ENCODE measurements at regions not wholly inside any gene's neighbourhood (a gene's known extent, or its start where the extent isn't known, plus 50 kb on each side); places are given as distances from the start of the nearest gene placed in this dataset.

- TF ChIP-seq CBX5 (IDR thresholded peaks at IDR 0.05; ENCODE audit: low read depth) (no peak), YY1 (IDR thresholded peaks at IDR 0.05; ENCODE audit: low read depth, low read length) (no peak), ZNF274 (IDR thresholded peaks at IDR 0.05; ENCODE audit: insufficient read depth, insufficient read length) (no peak), BHLHE40 (IDR thresholded peaks at IDR 0.05; ENCODE audit: borderline replicate concordance in 1 of 2, low read depth in 2 of 2, low read length in 1 of 2) (no peak), BCL3 (IDR thresholded peaks at IDR 0.05; ENCODE audit: borderline replicate concordance, insufficient read depth, low read depth, low read length, poor library complexity, severe bottlenecking) (no peak), ZSCAN29 (IDR thresholded peaks at IDR 0.05) (no peak), NR2C1 (IDR thresholded peaks at IDR 0.05) (no peak), CTCF (IDR thresholded peaks at IDR 0.05 in 2 of 3, conservative IDR thresholded peaks at IDR 0.05 in 1 of 3; ENCODE audit: control insufficient read depth in 2 of 3, extremely low read depth in 1 of 3, insufficient read depth in 1 of 3, low read depth in 3 of 3, low read length in 3 of 3) (no peak), CREB1 (IDR thresholded peaks at IDR 0.05; ENCODE audit: low read depth) (no peak), CEBPB (IDR thresholded peaks at IDR 0.05; ENCODE audit: borderline replicate concordance in 1 of 2, low read depth in 2 of 2, low read length in 2 of 2) (no peak), RAD21 (IDR thresholded peaks at IDR 0.05; ENCODE audit: insufficient read depth, low read depth, low read length) (no peak), BACH1 (IDR thresholded peaks at IDR 0.05; ENCODE audit: borderline replicate concordance) (no peak), MYB (IDR thresholded peaks at IDR 0.05; ENCODE audit: borderline replicate concordance, low read depth, low read length) (no peak), E2F4 (IDR thresholded peaks at IDR 0.05; ENCODE audit: low read depth, low read length) (no peak), NFYA (IDR thresholded peaks at IDR 0.05; ENCODE audit: borderline replicate concordance, low read depth, low read length) (no peak), RBBP5 (conservative IDR thresholded peaks at IDR 0.05) (no peak), NFIC (IDR thresholded peaks at IDR 0.05; ENCODE audit: low read depth, low read length) (no peak), SUZ12 (IDR thresholded peaks at IDR 0.05; ENCODE audit: unreplicated experiment) (no peak)
- Histone ChIP-seq H3K27me3 (replicated peaks in 1 of 2; ENCODE audit: control insufficient read depth in 2 of 2, insufficient read depth in 2 of 2, low read length in 1 of 2) (no peaks in the 10 kb centered on the region), H4K20me1 (ENCODE audit: control insufficient read depth, insufficient read depth) (no peaks in the 10 kb centered on the region), H3K27ac (ENCODE audit: control insufficient read depth, insufficient read depth) (no peak overlapping the region), H3K4me3 (no peak overlapping the region), H3K4me1 (ENCODE audit: control insufficient read depth, insufficient read depth, low read length) (no peaks in the 10 kb centered on the region), H3K36me3 (ENCODE audit: control insufficient read depth in 2 of 2, insufficient read depth in 2 of 2, low read length in 1 of 2) (no peaks in the 10 kb centered on the region), H3K9me3 (replicated peaks; ENCODE audit: control insufficient read depth, insufficient read depth, low read length) (no peaks in the 10 kb centered on the region), H2AFZ (ENCODE audit: control insufficient read depth, low read depth, low read length) (no peak overlapping the region), H3K9ac (ENCODE audit: control insufficient read depth, insufficient read depth, low read length) (no peak overlapping the region), H3K79me2 (ENCODE audit: control insufficient read depth, insufficient read depth, low read length) (no peaks in the 10 kb centered on the region), H3K4me2 (ENCODE audit: control insufficient read depth, insufficient read depth) (no peak overlapping the region)
- ATAC-seq, result no peak
- in situ Hi-C loops (cut with MboI), result no loop called here
- RAD21 ChIA-PET (ENCODE audit: unreplicated experiment), result no interaction called here
- BruUV-seq (replicated peaks), result no TSS peak
- DNase-seq (ENCODE audit: low read depth, low spot score), result no peak
- CTCF ChIA-PET, result interaction anchor here (0.9 kb wide), 1 partner anchor 9 kb away, joined by 3 read pairs; no protein-coding TSS in a partner anchor
- no peak for FAIRE-seq
- WGBS (ENCODE audit: insufficient coverage, insufficient replicate concordance, low lambda C conversion rate, missing lambda C conversion rate), result 75% methylated on average over 3 of the region's 3 CpGs
- intact Hi-C loops (cut with micrococcal nuclease; ENCODE audit: unreplicated experiment), result no loop called here
- SMC1A ChIA-PET (ENCODE audit: uncharacterized antibody, unreplicated experiment), result no interaction called here
- POLR2A ChIA-PET, result no interaction called here
Measured at GRCh38 chr4:4711902-4712301, 147.6 kb upstream of the MSX1 start.

All from GM12878 (cell line).